ENCODE measurements at regions not wholly inside any gene's neighbourhood (a gene's known extent, or its start where the extent isn't known, plus 50 kb on each side); places are given as distances from the start of the nearest gene placed in this dataset.

- FAIRE-seq (no peak), DNase-seq (ENCODE audit: low read depth in 1 of 2, low spot score in 2 of 2) (no peak)
- Histone ChIP-seq H3K9ac (replicated peaks in 1 of 4; ENCODE audit: extremely low read depth in 1 of 4, low read depth in 3 of 4, low read length in 3 of 4) (no peak overlapping the region), H4K5ac (ENCODE audit: insufficient read length, low read depth, low read length) (no peak overlapping the region), H3K79me2 (ENCODE audit: control insufficient read depth in 1 of 2, insufficient read depth in 2 of 2, low read length in 2 of 2) (no peaks in the 10 kb centered on the region), H3K4ac (replicated peaks; ENCODE audit: insufficient read length, low read depth, low read length) (no peak overlapping the region), H3K23me2 (ENCODE audit: low read depth, low read length) (no peaks in the 10 kb centered on the region), H3K4me3 (ENCODE audit: extremely low read depth in 1 of 4, insufficient read depth in 2 of 4, low read depth in 3 of 4, low read length in 4 of 4) (no peak overlapping the region), H3K14ac (ENCODE audit: insufficient read length) (no peak overlapping the region), H3K27me3 (replicated peaks in 1 of 4; ENCODE audit: control insufficient read depth in 3 of 4, extremely low read depth in 1 of 4, insufficient read depth in 3 of 4, low read length in 3 of 4) (no peaks in the 10 kb centered on the region), H2BK120ac (replicated peaks; ENCODE audit: low read depth, low read length) (no peak overlapping the region), H2AK5ac (ENCODE audit: low read depth, low read length) (no peak overlapping the region), H2BK20ac (ENCODE audit: low read length) (no peak overlapping the region), H2BK12ac (ENCODE audit: low read depth, low read length) (no peak overlapping the region), H2BK15ac (ENCODE audit: low read length) (no peak overlapping the region), H3K18ac (ENCODE audit: extremely low read depth, low read length) (no peak overlapping the region), H3K27ac (ENCODE audit: low read depth, low read length) (no peak overlapping the region), H4K91ac (replicated peaks; ENCODE audit: insufficient read length, low read length) (no peak overlapping the region), H2BK5ac (ENCODE audit: low read depth, low read length) (no peak overlapping the region), H3K4me1 (replicated peaks in 1 of 4; ENCODE audit: control insufficient read depth in 3 of 4, insufficient read depth in 4 of 4, low read length in 3 of 4) (peaks cover 0 to 9% (median 1%) of the 10 kb centered on the region in 4 experiments), H3K9me3 (ENCODE audit: insufficient read depth in 2 of 2, low read depth in 1 of 2, low read length in 1 of 2) (peaks cover 0 to 4% of the 10 kb centered on the region in 2 experiments; a peak in 2 of 4 replicates), H4K8ac (ENCODE audit: extremely low read depth, insufficient read depth, low read length) (no peak overlapping the region), H3K23ac (ENCODE audit: insufficient read length) (no peak overlapping the region), H3K36me3 (ENCODE audit: control insufficient read depth in 2 of 4, insufficient read depth in 4 of 4, low read length in 3 of 4) (no peaks in the 10 kb centered on the region), H3K79me1 (ENCODE audit: low read depth, low read length) (no peaks in the 10 kb centered on the region), H3K4me2 (ENCODE audit: insufficient read depth in 1 of 2, low read depth in 2 of 2, low read length in 2 of 2) (no peak overlapping the region), H3K56ac (replicated peaks; ENCODE audit: insufficient read length, low read depth, low read length) (no peak overlapping the region), H2AFZ (ENCODE audit: low read length) (no peak overlapping the region), H4K20me1 (replicated peaks in 1 of 2; ENCODE audit: control insufficient read depth in 1 of 2, insufficient read depth in 2 of 2, low read length in 2 of 2) (no peaks in the 10 kb centered on the region)
- POLR2A ChIA-PET (ENCODE audit: partially characterized antibody): no interaction called here
- CTCF ChIA-PET (ENCODE audit: partially characterized antibody): interaction anchor here (1.0 kb wide), 1 partner anchor 326 kb away, joined by 3 read pairs; no protein-coding TSS in a partner anchor
- 89% methylated on average over 3 of the region's 4 CpGs; no CpG with 5 or more reads in 1 of the 2 experiments for WGBS, 2 experiments (ENCODE audit: extremely low coverage in 1 of 2, insufficient coverage in 1 of 2, insufficient read length in 1 of 2, insufficient replicate concordance in 2 of 2, low coverage in 1 of 2, low lambda C conversion rate in 2 of 2, missing lambda C conversion rate in 1 of 2)
- TF ChIP-seq BRCA1 (IDR thresholded peaks at IDR 0.05; ENCODE audit: low read depth, low read length) (no peak), CTBP2 (IDR thresholded peaks at IDR 0.05; ENCODE audit: borderline replicate concordance, insufficient read depth, insufficient read length, low read length) (no peak), KDM1A (IDR thresholded peaks at IDR 0.05; ENCODE audit: borderline replicate concordance, low read length) (no peak), SIX5 (IDR thresholded peaks at IDR 0.05; ENCODE audit: low read depth, low read length) (no peak), NRF1 (IDR thresholded peaks at IDR 0.05; ENCODE audit: low read depth, low read length) (no peak), CBX5 (IDR thresholded peaks at IDR 0.05; ENCODE audit: low read depth, low read length) (no peak), ASH2L (IDR thresholded peaks at IDR 0.05; ENCODE audit: low read length) (no peak), TCF12 (IDR thresholded peaks at IDR 0.05; ENCODE audit: low read depth, low read length) (no peak), POLR2A (IDR thresholded peaks at IDR 0.05; ENCODE audit: control extremely low read depth in 1 of 2, low read depth in 2 of 2, low read length in 2 of 2) (no peak), CEBPB (IDR thresholded peaks at IDR 0.05; ENCODE audit: low read depth, low read length) (no peak), SP4 (IDR thresholded peaks at IDR 0.05; ENCODE audit: low read length) (no peak), ATF3 (IDR thresholded peaks at IDR 0.05; ENCODE audit: insufficient read depth, low read depth, low read length) (no peak), MAFK (IDR thresholded peaks at IDR 0.05; ENCODE audit: low read depth, low read length) (no peak), RNF2 (IDR thresholded peaks at IDR 0.05; ENCODE audit: borderline replicate concordance, low read depth, low read length, missing control alignments, poor library complexity, severe bottlenecking) (no peak), RXRA (IDR thresholded peaks at IDR 0.05; ENCODE audit: insufficient read depth, low read depth, low read length) (no peak)
These were observed 352.1 kb downstream of the SHQ1 start for GRCh38 chr3:72496051-72496670.

All from H1 (cell line).